HG03521 (cell line): ENCODE measurements at regions not wholly inside any gene's neighbourhood (a gene's known extent, or its start where the extent isn't known, plus 50 kb on each side); places are given as distances from the start of the nearest gene placed in this dataset.

Source experiments
- ATAC-seq: cut with Tn5 transposase; IDR thresholded peaks from one replicate; pipeline ENCODE4 v1.9.1; 2021; ENCODE audit warnings: mild to moderate bottlenecking, moderate library complexity; ENCODE audit not compliant: unreplicated experiment

- ATAC-seq: no peak
Measured at GRCh38 chr3:14307656-14308302, 94.6 kb upstream of the SLC6A6 start.

DNA sequence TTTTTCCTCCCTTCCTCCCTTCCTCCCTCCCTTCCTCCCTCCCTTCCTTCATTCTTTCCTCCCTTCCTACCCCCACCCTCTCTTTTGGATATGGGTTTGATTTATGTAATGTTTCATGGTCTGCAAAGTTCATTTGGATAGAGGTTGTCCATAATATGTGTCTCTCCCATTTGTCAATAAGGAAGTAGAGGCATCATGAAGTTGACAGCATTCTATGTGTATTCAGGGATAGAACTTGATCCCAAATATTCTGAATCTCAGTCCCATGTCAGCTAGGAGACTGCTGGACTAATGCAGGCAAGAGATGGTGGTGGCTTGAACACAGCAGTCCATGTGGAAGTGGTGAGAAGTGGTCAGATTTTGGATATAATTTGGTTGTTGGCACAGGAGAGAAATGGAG, 90.7 kb upstream of the SLC6A6 start:
- no peak for ATAC-seq

DNA sequence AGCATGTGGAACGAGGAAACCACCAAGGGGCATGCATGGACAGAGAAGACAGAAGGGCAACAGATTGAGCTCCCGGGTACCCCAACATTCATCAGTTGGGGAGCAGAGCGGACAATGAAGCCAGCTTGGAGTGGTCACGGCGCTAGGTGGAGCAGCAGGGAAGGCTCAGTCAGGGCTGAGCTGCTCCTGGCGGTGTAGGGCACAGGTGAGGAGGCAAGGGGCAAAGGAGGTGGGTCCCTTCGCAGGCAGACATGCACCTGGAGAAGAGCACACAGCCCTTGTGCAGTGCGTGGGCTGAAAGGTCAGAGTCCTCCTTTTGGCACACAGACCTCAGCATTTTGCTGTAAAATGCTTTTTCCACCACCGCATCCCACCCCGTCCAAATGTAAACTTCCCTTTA, 90.0 kb upstream of the SLC6A6 start:
- ATAC-seq: no peak

DNA sequence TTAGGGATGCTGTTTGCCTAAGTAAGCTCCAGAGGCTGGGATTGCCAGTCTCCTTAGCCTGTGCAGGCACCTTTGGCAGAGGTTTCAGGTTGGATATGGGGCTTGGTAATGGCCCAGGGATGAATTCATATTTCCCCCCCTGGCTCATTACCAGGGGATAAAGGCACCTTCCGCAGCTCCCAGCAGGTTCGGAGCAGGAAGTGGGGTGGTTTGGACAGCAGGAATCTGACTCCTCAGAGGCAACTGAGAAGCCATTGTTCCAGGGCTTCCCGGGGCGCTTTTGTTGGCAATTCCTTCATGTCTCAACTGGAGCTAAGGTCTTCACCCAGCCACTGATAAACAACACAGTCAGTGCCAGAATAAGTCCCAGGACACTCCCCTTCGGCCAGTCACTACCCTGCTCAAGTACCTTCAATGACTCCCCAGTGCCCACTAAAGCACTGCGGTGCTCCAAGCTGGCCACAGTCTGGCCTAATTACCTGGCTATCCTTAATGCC, 85.3 kb upstream of the SLC6A6 start:
- ATAC-seq: no peak

GRCh38 chr3:14318646-14319045, 83.8 kb upstream of the SLC6A6 start:
- ATAC-seq: no peak

- ATAC-seq: peak; percentile 96
Measured at GRCh38 chr3:14319654-14320182, 82.7 kb upstream of the SLC6A6 start.

- no peak for ATAC-seq
Measured at GRCh38 chr3:14320219-14320618, 82.2 kb upstream of the SLC6A6 start.

DNA sequence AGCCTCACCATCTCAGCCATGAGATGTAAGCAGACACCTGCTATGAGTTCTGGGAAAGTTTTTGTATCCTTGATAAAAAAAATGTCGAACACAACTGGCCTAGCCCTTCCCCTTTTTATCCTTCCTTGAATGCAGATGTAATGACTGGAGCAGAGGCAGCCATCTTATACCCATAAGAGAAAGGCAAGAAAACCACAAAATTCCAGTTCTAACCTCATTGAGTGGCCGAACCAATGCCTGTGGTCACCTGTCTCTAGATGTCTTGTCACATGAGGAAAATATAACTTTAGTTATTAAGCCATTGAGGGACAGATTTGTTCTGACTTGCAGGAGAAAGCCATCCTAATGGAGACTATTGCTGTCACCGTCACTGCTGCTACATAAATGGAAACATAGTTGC, 80.4 kb upstream of the SLC6A6 start:
- no peak for ATAC-seq

- ATAC-seq: no peak
Measured at GRCh38 chr3:14322667-14323295, 79.6 kb upstream of the SLC6A6 start.

DNA sequence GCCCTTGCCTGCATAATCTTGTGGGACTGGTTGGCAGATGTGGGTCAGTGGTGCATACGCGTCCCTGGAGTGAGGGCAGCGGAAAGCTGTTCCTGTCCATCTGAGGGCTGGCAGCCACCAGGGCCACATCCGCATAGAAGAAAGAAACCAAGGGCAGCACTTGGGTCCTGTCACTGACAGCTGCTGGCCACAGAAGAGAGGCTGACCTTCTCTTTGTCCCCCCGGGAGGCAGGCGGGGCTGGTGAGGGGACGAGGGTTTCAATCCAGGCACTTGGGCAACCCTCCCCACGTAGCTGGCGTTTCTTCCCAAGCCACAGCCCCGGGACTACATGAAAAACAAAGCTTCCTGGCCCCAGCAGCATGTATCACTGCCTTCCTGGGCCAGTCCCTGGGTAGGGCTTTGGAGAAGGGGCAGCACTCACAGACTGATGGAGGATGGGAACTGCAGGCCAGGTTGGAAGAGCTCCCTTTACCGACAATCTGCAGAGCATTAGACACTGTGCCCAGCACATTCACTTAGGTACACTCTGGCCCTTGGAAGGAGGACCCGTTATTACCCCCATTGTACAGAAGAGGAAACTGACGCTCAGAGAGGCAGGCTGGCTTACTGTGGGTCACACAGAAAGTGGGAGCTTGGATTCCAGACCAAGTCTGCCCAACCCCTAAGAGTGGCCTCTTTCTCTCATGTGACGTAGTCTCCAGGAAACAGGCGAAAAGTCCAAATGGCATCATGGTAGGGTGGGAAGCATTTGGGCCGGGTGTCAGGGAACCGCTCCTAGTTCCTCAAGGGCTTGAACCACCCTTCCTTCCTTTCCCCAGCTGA, 78.8 kb upstream of the SLC6A6 start:
- ATAC-seq: no peak

DNA sequence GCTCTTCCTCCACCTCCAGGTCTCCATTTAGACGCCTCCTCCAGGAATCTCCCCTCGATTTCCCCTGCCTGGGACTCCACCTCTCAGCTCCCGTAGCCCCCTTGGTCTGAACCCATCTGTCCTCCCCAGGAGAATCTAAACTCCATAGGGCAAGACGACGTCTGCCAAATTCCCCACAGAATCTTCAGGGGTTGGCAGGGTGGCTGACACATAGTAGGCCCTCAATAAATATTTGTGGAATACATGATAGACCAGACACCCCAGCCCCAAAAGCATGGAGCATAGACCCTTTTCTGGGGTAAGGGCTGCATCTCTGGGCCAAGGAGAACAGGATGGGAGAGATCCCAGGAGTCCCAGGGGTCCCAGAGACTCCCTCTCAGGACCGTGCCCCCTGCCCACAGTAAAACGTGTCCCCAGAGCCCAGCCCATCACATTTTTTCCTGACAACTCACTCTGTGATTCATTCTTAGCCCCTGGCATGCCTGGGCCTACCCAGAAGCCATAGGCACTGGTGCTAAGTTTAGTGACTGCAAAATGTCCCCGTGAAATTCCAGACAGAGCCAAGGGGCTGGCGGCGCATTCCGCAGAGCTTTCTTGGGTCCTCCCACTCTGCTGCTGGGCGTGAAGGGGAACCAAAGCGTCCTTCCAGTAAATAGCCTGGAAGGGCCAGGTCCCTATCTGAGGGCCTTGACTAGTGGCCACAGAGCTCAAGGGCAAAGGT, 78.0 kb upstream of the SLC6A6 start:
- no peak for ATAC-seq

- no peak for ATAC-seq
Measured at GRCh38 chr3:14328422-14328821, 74.0 kb upstream of the SLC6A6 start.

- ATAC-seq: no peak
Measured at GRCh38 chr3:14329116-14329830, 73.1 kb upstream of the SLC6A6 start.

DNA sequence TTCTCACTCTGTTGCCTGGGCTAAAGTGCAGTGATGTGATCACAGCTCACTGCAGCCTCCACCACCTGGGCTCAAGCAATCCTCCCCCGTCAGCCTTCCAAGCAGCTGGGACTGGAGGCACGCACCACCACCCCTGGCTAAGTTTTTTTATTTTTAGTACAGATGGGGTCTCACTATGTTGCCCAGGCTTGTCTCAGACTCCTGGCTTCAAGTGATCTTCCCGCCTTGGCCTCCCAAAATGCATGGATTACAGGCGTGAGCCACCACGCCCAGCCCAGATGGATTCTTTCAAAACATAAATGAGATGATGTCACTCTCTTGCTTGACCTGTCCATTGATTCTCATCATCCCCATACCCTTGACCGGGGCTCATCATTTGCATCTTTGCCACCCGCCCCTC, 72.6 kb upstream of the SLC6A6 start:
- no peak for ATAC-seq

DNA sequence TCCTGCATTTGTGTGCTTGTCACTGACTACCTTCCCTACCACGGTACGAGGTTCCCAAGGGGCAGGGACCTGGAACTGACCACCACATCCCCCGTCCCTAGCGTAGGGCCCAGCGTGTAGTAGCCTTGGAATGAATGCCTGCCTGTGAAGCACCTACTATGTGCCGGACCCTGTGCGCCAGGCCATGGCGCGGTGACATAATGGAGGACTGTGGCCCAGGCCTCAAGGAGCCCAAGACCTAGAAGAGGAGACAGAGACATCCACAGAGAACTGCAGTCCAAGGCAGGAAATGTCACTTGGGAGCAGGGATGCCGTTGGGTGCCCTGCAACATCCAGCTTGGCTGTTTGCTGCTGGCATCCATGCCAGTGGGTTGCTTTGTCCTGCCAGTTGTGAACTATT, 71.9 kb upstream of the SLC6A6 start:
- ATAC-seq: no peak

DNA sequence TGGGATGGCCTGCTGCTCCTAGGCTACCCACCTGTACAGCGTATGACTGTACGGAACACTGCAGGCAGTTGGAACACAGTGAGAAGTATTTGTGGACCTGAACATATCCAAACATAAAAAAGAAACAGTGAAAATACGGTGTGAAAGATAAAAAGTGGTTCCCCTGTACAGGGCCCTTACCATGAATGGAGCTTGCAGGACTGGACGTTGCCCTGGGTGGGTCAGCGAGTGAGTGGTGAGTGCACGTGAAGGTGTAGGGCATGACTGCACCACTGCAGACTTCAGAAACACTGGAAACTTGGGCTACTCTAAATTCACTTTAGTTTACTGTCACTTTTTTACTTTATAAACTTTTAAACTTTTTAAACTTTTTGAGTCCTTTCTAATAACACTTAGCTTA, 71.2 kb upstream of the SLC6A6 start:
- no peak for ATAC-seq

GRCh38 chr3:14332392-14332791, 70.0 kb upstream of the SLC6A6 start:
- no peak for ATAC-seq

DNA sequence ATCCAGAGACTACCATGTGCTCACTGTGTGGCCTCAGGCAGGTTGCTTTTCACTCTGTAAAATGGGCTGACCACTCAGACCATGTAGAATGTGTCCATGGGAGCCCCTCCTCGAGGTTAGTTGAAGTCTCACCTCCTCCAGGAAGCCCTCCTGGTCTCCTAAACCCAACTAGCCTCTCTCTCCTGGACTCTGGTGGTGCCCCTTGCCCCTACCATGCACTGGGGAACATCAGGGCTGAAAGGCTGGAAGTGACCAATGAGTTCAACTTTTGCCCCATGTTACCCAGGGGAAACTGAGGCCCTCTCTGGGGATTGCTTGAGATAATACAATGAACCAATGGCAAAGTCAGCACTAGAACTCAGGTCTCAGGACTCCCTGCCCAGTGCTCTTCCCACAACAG, 69.2 kb upstream of the SLC6A6 start:
- no peak for ATAC-seq

- no peak for ATAC-seq
Measured at GRCh38 chr3:14333621-14334020, 68.8 kb upstream of the SLC6A6 start.

GRCh38 chr3:14334136-14334535, 68.3 kb upstream of the SLC6A6 start:
- no peak for ATAC-seq
